Activated CD4-positive, alpha-beta T cell treated with anti-CD3 and anti-CD28 coated beads, Interleukin-2, Interleukin-4, amounts not matched to agents 100 ng/mL and 50 ng/mL, durations not matched to agents 16 hours and 8 hours (primary cell): ENCODE measurements at regions not wholly inside any gene's neighbourhood (a gene's known extent, or its start where the extent isn't known, plus 50 kb on each side); places are given as distances from the start of the nearest gene placed in this dataset.
"Not testable (repeated sequence)": the region's sequence is repeated elsewhere in the genome, so short reads cannot be mapped to it uniquely, and the experiment has no call there.

Source experiments
- DNase-seq: peaks from one replicate; pipeline ENCODE4 v3.0.0-alpha.2; 2020; ENCODE audit warnings: low spot score

DNA sequence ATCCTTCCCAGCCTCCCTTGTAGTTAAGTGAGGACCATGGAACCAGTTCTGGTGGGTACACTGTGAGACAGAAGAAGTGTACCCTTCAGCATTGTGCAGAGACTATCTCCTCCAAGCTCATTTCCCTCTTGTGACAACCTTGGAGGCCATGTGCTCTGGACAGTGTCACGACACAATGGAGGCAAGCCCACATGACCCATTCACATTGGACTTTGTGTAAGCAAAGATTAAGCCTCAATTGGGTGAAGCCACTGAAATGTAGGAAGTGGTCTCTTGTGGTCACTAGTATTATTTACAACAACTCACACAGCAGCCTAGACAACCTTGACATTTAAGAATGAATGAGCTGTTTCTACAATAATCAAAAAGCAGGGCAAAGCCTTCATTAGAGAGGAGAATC is 124.2 kb downstream of the INHBA start:
- no peak for DNase-seq

DNA sequence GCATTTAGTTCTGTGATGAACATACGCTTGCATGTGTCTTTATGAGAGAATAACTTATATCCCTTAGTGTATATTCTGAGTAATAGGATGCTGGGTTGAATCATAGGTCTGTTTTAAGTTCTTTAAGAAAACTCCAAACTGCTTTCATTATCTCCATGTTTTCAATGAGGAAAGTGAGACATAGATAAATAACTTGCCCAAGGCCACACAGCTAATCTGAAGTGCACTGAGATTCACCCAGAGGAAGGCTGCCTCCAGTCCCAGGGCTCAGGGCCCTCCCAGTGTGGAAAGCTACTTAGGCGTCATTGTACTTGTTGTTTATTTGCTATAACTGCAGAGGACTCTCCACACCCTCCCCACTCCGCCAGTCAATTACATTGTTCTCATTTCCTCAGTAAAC is 126.7 kb downstream of the INHBA start:
- DNase-seq: no peak

DNA sequence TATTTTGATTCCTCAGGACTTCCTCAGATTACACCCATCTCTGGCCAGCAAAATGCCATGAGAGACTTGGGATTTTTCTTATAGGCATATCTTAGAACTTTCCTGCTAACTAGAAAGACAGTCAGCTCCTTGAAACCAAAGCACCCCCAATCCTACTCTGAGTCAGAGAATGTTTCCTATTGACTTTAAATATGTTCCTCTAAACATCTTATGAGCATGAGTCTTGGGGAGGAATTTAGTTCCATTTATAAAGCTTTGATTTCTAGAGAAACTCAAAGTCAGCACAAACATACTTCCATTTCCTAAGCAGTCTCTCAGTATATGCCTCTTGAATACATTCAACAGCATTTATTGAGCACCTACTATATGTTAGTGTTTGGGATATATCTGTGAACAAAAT is 128.5 kb downstream of the INHBA start:
- DNase-seq: no peak

DNA sequence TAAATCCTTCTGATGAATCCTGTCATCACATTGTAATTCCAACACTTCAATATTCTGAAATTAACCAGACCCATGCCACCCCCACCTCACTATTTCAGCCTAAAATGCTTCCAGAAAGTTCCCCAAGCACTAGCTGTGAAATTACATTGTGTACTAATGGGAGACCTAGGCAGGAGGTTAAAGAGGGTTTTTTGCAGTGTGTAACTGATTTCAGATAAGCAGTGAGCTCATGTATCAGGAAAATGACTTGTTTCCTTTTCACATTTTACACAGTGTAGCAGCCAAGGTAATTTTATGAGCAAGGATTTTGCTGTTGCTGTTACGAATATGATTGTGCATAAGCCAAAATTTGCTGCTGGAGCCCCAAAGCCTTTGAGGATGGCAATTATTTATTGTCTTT is 129.0 kb downstream of the INHBA start:
- DNase-seq: no peak

DNA sequence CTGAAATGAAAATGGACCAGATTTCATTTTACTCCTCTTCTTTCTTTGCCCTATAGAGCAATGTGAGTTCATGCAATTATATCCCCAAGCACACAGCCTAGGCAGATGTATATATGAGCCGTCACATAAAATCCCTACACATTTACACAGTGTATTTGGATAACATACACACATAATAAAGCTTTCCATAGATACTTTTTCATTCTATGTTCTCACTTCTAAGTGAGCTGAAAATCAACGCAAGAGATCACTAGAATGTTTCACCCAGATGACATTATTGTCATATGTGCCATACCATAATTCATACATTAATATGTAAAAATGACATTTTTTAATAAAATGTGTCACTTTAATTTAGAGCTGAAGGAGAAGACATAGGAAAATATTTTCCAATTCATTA is 129.4 kb downstream of the INHBA start:
- no peak for DNase-seq

DNA sequence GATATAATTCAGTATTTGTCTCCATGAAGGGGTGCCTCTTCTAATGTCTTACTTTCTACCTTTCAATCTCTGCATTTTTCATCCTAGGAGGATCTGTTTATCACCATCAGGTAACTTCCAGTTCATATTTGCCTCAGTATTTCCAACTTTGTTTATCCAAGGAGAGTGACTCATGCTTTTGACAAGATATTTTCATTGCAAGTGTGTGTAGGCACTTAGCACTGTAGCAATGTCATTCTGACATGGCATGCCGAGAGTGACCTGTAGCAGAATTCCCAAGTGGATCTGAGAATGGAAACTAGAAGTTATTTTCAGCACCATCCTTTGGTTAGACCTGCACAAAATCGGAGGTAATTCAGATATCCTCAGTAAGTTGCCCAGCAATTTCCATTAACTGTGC is 129.9 kb downstream of the INHBA start:
- no peak for DNase-seq

DNA sequence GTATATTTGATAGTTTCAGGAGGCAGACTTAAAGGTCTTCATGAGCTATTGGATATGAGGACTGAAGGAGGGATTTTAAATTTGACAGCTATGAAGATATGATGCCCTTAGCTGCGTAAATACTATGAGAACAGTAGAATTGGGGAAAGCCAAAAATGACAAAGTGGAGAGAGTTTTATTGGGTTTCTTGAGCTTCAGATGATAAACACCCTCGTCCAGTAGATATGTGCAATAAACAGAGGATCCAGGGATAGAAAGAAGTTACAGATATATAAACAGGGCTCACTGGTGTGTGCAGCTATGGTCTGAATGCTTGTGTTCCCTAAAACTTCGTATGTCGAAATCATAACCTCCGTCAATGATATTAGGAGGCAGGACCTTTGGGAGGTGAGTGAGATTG is 131.3 kb downstream of the INHBA start:
- DNase-seq: no peak

DNA sequence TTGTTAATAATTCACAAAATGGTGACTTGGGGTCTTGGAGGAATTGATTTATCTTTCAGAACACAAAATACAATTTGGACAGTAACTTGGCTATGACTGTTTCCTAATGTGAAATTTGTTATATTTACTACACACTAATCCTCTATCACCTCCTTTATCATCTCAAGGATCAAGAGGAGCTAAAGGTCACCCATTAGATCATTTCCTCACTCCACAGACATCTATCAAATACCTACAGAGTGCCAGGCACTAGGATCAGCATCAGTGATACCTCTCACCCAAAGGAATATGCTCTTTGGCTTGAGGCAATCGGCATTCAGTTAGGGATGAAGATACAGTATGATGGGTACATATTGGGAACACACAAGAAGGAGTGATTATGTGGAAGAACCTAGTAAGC is 132.1 kb downstream of the INHBA start:
- no peak for DNase-seq

DNA sequence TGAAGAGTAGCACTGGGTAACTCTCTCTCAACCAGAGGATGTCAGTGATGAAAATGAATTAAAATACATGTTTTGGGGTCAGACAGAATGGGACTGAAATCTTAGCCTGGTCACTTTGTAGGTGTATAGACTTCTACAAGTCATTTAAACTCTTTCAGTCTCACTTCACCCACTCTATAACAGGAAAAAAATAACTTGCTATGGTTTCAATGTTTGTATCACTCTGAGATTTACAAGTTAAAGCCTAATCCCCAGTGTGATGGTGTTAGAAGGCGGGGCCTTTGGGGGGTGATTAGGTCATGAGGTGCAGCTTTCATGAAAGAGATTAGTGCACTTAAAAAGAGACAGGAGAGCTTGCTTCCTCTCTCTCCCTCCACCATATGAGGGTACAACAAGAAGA is 134.8 kb downstream of the INHBA start:
- DNase-seq: no peak

DNA sequence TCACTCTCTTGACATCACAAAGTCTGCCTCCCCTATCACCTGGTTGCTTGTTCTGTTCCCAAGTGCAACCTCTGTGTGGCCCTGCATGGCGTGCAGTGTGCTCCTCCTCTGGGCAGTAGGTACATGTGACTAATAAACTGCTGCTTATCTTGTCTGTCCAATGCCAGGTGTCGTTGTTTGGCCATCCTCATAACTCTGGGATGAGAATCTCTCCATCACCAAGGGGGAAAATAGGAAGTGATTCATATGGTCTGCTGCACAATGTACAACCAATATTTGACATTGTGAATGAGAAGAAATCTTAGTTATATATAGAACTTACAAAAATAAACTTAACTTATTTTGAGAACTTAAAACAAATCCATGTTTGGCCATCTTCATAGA is 135.2 kb downstream of the INHBA start:
- no peak for DNase-seq

DNA sequence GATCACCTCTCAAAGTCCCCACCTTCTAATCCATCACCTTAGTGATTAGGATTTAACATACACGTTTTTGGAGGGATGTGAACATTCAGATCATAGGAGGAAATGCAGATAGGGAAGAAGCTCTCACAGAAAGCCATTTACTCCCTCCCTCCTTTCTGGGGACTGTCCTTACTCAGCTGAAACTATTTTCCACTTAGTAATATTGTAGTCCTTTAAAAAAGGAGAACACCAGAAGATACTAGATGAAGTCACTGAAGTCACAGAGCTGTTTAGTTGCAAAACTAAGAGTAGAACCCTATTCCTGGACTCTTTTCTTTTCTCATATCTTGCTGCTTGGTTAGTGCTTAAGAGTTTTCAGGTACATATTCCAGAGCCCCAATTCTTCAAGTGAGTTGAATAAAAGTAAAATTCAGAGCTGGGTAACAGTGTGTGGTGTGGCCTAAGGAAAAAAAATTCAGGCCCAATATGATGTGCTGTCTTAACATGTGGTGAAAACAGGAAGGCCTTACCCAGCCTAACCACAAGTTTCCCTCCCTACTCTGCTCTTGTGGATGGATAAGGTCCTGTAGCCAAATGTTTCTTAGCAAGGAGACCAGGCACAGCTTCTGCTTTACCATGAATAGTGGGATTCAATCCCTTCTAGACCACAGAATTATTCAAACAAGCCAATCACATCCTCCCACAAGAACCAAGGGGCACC is 135.7 kb downstream of the INHBA start:
- DNase-seq: no peak

DNA sequence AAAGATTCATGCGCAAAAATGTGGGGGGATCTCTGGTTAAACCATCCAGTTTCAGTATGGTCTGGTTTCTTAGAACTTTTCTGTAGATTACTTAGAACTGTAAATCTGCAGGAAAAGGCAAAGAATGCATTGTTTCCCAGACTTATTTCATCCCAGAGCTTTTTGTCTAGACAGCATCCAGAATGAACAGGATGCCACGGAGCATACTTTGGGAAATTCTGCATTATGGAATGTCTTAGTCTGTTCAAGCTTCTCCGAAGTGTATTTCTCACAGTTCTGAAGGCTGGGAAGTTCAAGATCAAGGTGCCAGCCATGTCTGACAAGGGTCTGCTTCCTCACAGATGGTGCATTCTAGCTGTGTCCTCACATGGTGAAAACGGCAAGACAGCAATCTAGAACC is 136.3 kb downstream of the INHBA start:
- DNase-seq: no peak

DNA sequence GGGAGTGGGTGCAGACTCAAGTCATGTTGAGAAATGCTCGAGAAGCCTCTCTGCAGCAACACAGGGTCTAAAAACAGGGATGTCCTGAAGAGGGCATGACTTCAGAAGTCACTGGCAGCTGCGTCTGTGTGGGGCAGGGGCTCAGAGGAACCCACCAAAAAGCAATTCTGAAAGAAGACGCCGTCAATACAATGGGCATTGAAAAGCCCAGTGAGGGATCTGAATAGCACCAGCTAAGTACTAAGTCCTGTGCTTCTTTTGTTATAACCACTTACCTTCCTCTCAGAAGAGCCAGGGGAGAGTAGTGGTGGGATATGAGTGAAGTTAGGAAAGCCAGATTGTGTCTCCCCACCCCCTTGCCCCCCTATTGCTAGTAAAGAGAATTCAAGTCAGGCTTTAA is 137.2 kb downstream of the INHBA start:
- no peak for DNase-seq

DNA sequence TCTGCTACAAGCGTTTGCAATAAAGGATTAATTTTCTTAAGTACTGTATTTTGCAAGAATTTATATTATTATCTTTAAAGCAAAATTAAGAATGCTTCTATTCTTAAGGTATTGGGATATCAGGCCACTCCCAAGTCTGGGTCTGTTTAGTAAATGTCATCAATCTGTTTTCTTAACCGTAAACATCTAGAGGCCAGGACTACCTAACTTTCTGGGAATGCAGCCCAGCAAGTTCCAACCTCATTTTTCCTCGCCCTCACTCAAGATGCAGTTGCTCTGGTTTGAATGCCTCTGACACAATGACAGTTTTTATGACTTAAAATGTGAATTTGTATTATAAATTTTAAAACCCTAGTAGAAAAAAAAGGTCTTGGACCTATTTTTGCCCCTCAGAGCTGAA is 143.5 kb downstream of the INHBA start:
- DNase-seq: no peak

DNA sequence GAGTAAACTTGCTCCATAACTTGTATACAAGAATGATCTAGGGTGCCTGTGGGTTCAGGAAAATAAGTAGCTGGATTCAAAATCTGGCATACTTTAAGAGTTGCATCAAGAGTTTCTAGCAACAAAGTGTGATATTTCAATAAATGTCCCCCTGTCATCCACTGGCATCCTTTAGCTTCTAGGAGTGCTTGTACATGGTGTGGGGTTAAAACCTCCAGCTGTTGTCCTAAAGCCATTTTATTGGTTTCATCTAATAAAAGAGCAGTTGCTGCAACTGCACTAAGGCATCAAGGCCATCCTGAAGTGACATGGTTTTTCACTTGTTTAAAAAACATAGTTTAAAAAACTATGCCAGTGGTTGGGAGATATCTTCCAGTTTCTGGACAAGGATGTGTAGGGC is 148.4 kb downstream of the INHBA start:
- DNase-seq: no peak

DNA sequence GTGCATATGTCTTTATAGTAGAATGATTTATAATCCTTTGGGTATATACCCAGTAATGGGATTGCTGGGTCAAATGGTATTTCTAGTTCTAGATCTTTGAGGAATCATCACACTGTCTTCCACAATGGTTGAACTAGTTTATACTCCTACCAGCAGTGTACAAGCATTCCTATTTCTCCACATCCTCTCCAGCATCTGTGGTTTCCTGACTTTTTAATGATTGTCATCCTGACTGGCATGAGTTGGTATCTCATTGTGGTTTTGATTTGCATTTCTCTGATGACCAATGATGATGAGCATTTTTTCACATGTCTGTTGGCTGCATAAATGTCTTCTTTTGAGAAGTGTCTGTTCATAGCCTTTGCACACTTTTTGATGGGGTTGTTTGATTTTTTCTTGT is 152.8 kb downstream of the INHBA start:
- DNase-seq: not testable (repeated sequence)

DNA sequence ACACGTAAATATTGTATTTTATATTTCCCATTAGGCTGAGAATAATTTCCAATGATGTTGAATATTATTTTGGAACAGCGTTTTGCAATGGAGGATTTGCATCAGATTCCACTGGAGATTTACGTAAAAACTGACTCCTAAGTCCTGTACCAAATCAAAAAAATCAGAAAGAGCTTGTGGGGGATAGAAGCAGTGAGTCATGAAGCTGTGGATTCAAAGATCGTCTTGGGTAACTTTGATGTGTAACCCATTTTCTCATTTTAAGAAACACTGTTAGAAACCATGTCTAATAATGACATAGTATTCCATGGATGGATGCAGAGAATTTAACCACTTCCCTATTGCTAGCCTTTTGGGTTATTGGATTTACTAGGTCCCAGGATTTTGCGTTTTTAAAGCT is 158.6 kb downstream of the INHBA start:
- no peak for DNase-seq

DNA sequence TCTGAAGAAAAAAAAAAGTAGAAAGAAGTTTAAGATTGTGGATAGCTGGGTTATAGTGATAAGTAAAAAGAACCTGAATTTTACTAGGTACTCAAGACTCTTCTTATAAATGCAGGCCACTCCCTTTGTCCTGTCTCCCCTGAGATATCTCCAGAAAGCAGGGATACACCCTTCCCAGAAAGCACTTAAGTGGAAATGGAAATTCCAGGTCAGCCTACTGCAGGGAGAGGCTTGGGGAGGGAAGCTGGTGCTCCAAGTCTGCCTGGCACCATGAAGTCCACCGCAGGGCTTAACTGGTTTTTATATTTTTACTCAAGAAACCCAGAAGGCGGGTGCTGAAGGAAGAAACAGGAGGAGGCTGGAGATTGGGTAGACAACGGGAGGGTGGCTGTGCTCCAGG is 162.3 kb downstream of the INHBA start:
- DNase-seq: no peak

DNA sequence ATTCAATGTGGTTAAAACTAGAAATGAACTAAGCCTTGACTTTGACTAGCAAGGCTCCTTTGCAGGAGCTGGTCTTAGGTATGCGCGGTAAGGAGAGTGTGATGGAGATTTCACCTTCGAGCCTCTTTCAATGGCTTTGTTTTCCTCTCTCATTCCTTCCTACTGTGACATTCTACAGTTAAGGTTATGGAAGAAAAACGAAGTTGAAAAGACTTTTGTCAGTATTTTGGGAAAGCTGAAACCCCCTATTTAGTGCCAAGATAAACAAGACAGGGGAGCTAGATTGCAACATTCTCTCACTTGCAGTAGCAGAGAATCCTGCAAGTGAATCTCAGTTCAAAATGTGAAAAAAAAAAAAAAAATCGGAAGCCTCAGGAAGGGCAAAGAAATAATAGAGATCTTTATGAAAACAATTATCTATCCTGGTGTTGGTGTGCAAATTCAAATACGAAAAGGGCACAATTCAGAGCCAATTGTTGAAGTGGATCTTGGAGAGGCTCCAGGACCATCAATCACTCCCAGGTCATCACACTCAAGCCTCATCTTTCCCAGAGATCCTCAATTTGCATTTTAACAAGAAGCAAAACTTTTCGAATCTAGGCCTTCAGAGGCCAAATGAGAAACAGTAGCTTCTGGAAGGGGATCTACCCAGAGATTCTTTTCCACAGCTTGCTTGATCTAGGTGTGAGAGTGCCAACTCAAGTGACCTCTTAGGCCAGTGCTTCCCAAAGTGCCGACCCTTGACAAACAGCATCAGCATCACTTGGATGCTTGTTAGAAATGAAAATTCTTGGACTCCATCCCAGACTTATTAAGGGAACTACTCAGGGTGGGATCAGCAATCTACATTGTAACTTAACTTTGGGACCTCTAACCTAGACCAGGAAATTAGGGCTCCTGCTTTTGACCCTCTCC is 163.8 kb downstream of the INHBA start:
- DNase-seq: no peak

DNA sequence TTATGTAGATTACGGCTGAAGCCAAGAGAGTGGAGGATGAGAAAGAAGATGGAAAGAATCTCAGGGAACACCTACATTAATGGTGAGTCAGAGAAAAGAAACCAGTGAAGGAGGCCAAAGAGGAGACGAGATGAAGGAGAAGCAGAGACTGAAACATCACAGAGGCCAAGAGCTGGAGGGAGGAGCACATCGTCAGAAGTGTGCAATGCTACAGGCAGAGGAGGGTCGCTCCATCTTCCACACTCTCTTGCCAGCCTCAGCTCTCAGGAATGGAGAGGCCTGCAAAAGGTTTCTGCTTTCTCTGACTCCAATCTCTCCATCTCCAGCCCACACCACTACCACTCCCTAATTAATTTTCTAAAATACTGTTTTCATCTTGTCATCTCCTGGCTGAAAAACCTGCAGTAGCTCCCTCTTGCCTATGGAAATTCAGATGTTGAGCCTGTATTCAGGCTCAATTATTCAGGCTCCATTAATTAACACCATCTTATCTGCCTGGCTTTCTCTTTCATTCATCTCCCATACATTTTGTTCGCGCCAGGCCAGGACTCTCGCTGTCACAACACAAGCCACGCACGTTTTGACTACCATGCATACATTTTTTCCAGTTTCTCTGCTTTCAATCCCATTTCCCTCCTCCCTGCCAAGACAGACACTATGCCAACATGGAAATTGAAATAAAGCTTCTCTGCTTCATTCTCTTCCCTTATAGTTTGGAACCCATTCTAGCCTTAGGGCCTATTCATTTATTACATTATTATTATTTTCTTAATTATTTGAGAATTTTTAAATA is 165.8 kb downstream of the INHBA start:
- DNase-seq: no peak

DNA sequence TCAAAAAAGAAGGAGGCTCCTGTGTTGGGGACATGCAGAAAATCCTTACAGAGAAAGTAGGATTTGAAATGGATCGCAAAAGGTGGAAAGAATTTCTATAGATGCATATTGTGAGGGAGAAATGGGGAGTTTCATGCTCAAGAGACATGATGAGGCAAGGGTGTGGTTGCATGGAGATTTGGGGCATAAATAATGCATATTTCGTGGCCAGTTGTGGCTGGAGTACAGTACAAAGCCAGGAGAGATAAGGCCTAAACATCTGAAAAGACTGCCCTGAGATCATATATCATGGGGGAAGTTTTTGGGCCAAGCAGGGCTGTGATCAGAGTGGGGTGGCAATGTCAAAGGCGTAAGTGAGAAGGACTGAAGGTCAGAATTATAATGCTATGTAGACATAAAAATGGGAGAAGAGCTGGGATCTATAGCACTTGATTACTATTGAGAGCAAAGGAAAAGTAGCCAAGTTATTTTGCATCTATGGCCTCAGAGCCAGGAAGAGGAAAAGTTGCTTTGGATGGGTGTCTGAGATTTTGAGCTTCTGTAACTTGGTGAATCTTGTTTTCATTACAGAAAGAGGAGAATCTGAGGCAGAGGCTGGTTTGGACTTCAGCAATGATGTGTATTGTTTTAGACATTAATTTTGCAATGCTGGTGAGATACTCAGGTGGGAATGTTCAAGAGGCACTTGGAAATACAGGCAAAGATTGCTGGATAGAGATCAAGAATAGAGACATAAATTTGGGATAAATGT is 166.6 kb downstream of the INHBA start:
- DNase-seq: no peak

DNA sequence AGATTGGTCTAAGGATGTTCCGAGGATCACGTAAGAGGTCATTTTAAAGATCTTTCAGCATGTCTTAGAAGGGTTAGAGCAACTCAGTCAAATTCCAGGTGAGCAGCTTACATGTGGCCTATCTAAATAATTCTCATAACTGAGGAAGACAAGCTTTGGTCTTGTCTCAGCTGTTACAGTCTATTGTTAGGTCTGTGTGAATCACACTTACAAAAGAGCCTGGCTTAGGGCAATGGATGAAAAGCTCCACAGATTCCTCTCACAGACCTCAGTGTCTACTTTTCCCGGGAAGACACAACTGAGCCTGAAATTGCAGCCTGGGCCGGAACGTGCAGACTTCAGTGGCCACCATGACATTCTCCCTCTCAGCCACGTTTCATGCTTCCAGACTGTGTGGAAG is 173.1 kb downstream of the INHBA start:
- DNase-seq: no peak
